A549 (cell line): ENCODE measurements at regions not wholly inside any gene's neighbourhood (a gene's known extent, or its start where the extent isn't known, plus 50 kb on each side); places are given as distances from the start of the nearest gene placed in this dataset.

Experiments
- ATAC-seq, 2 experiments: fragments of 200-7000 bp in 1 of 2; fragments of >200 bp in 1 of 2; cut with Nextera tagmentation in 1 of 2; cut with Tn5 transposase in 1 of 2; 3 replicates each; pipeline versions ENCODE4 v1.8.0 to v1.9.1; 2018 to 2020; ENCODE audit warnings: mild to moderate bottlenecking in 1 of 2, moderate library complexity in 1 of 2
- CTCF ChIA-PET: fragments of 300-600 bp; sonication (Branson Sonifier 250); formaldehyde crosslinking; extraction: SDS; loops from one replicate; lab custom pipeline; 2021; ENCODE audit warnings: antibody characterized with exemption, inconsistent platforms; lab: Yijun Ruan, JAX
- POLR2A ChIA-PET: fragments of 350-600 bp; formaldehyde crosslinking; extraction: SDS; loops from one replicate; lab custom pipeline; 2021; ENCODE audit warnings: antibody characterized with exemption, inconsistent platforms; lab: Yijun Ruan, JAX
- DNase-seq, 2 experiments: peaks; one replicate each; pipeline versions ENCODE4 v3.0.0 to v3.0.0-alpha.2; 2011 to 2016; ENCODE audit warnings: low read depth in 1 of 2, low spot score in 1 of 2
- FAIRE-seq: peaks from 2 replicates; lab custom pipeline; 2011; peaks lifted over from hg19 to GRCh38; lab: Jason Lieb, UNC
- H3K27ac ChIP-seq, 2 experiments: fragments of >200 bp; sonication (Bioruptor Twin); formaldehyde crosslinking; 3 replicates each; pipeline ENCODE4 v1.5.1; 2016 to 2017
- H3K4me1 ChIP-seq: fragments of >200 bp; sonication (Bioruptor Twin); formaldehyde crosslinking; 3 replicates; pipeline ENCODE4 v1.6.1; 2016
- H3K4me2 ChIP-seq: fragments of >200 bp; sonication (Bioruptor Twin); formaldehyde crosslinking; 3 replicates; pipeline ENCODE4 v1.6.1; 2016
- H3K4me3 ChIP-seq: fragments of >200 bp; sonication (Bioruptor Twin); formaldehyde crosslinking; 3 replicates; pipeline ENCODE4 v1.5.1; 2016
- H3K9me3 ChIP-seq: fragments of >200 bp; sonication (Bioruptor Twin); formaldehyde crosslinking; 3 replicates; pipeline ENCODE4 v1.6.1; 2016
- CHD2 ChIP-seq: fragments of 150-350 bp; IDR thresholded peaks from 2 replicates; pipeline ENCODE4 v1.6.1; 2014; ENCODE audit warnings: low read length; ENCODE audit not compliant: partially characterized antibody
- EHF ChIP-seq: fragments of 250-450 bp; sonication (Bioruptor Pico); IDR thresholded peaks from 2 replicates; pipeline ENCODE4 v1.5.0; 2020; ENCODE audit warnings: mild to moderate bottlenecking
- EHMT2 ChIP-seq: fragments of 200-600 bp; sonication (generic); IDR thresholded peaks from 2 replicates; pipeline ENCODE4 v1.6.1; 2016; ENCODE audit warnings: antibody characterized with exemption, low read depth, mild to moderate bottlenecking, moderate library complexity
- ESRRA ChIP-seq: fragments of 150-350 bp; IDR thresholded peaks from 2 replicates; pipeline ENCODE4 v1.6.1; 2014; ENCODE audit warnings: mild to moderate bottlenecking, low read length, borderline replicate concordance
- FOSB ChIP-seq: fragments of 250-450 bp; sonication (Bioruptor Pico); IDR thresholded peaks from 2 replicates; pipeline ENCODE4 v1.5.0; 2020; ENCODE audit warnings: mild to moderate bottlenecking, moderate library complexity
- FOSL2 ChIP-seq, 2 experiments: fragments of 450-650 bp in 1 of 2; fragments of >200 bp in 1 of 2; sonication (Bioruptor Twin) in 1 of 2; formaldehyde crosslinking; IDR thresholded peaks; 2 replicates each; pipeline versions ENCODE4 v1.5.0 to v1.6.1; 2016 to 2020; ENCODE audit warnings: mild to moderate bottlenecking in 1 of 2, moderate library complexity in 1 of 2
- FOXS1 ChIP-seq: fragments of 250-450 bp; sonication (Bioruptor Pico); IDR thresholded peaks from 2 replicates; pipeline ENCODE4 v1.5.0; 2020; ENCODE audit warnings: mild to moderate bottlenecking, moderate library complexity
- GATA3 ChIP-seq: IDR thresholded peaks from 2 replicates; pipeline ENCODE4 v1.6.1; 2012; ENCODE audit warnings: borderline replicate concordance
- HDAC2 ChIP-seq: fragments of 200-600 bp; sonication (generic); IDR thresholded peaks from 2 replicates; pipeline ENCODE4 v1.6.1; 2016
- HOXB13 ChIP-seq: fragments of 250-450 bp; sonication (Bioruptor Pico); IDR thresholded peaks from 2 replicates; pipeline ENCODE4 v1.5.0; 2020; ENCODE audit warnings: low read depth, mild to moderate bottlenecking, moderate library complexity
- HOXB5 ChIP-seq: fragments of 250-450 bp; sonication (Bioruptor Pico); IDR thresholded peaks from 2 replicates; pipeline ENCODE4 v1.5.0; 2020; ENCODE audit warnings: mild to moderate bottlenecking, moderate library complexity
- KDM1A ChIP-seq: fragments of 200-600 bp; sonication (generic); IDR thresholded peaks from 2 replicates; pipeline ENCODE4 v1.6.1; 2016; ENCODE audit warnings: low read depth, mild to moderate bottlenecking
- MYC ChIP-seq: IDR thresholded peaks from 2 replicates; pipeline ENCODE4 v1.6.1; 2012; ENCODE audit warnings: mild to moderate bottlenecking, inconsistent platforms, low read length, improper control_type of control experiment, borderline replicate concordance
- NFE2L2 ChIP-seq: fragments of 150-350 bp; conservative IDR thresholded peaks from 2 replicates; pipeline ENCODE4 v1.6.1; 2014; ENCODE audit warnings: low read length
- POLR2AphosphoS2 ChIP-seq: conservative IDR thresholded peaks from 2 replicates; pipeline ENCODE4 v1.6.1; 2012; ENCODE audit warnings: low read length, improper control_type of control experiment, inconsistent platforms
- RAD21 ChIP-seq, 2 experiments: fragments of >200 bp in 1 of 2; sonication (Bioruptor Twin) in 1 of 2; formaldehyde crosslinking in 1 of 2; IDR thresholded peaks in 1 of 2; conservative IDR thresholded peaks in 1 of 2; 2 replicates in 1 of 2; 3 replicates in 1 of 2; pipeline ENCODE4 v1.6.1; 2012 to 2018; ENCODE audit warnings: inconsistent platforms in 1 of 2
- RARB ChIP-seq: fragments of 250-450 bp; sonication (Bioruptor Pico); IDR thresholded peaks from 2 replicates; pipeline ENCODE4 v1.8.0; 2021; ENCODE audit warnings: mild to moderate bottlenecking, moderate library complexity
- RCOR1 ChIP-seq: fragments of 150-350 bp; IDR thresholded peaks from 2 replicates; pipeline ENCODE4 v1.6.1; 2014; ENCODE audit warnings: antibody characterized with exemption, low read length, low read depth
- RNF2 ChIP-seq: fragments of 200-600 bp; sonication (generic); IDR thresholded peaks from 2 replicates; pipeline ENCODE4 v1.6.1; 2016; ENCODE audit warnings: low read depth, mild to moderate bottlenecking, antibody characterized with exemption, moderate library complexity, borderline replicate concordance
- SREBF2 ChIP-seq: fragments of 450-650 bp; IDR thresholded peaks from 2 replicates; pipeline ENCODE4 v1.6.1; 2014; ENCODE audit warnings: mild to moderate bottlenecking, moderate library complexity
- TFCP2L1 ChIP-seq: fragments of 250-450 bp; sonication (Bioruptor Pico); IDR thresholded peaks from 2 replicates; pipeline ENCODE4 v1.5.0; 2021; ENCODE audit warnings: mild to moderate bottlenecking
- ZC3H11A ChIP-seq: fragments of 450-650 bp; IDR thresholded peaks from 2 replicates; pipeline ENCODE4 v1.6.1; 2014; ENCODE audit warnings: antibody characterized with exemption, mild to moderate bottlenecking
- ZFP36 ChIP-seq: fragments of 450-650 bp; IDR thresholded peaks from 2 replicates; pipeline ENCODE4 v1.6.1; 2014; ENCODE audit warnings: borderline replicate concordance; ENCODE audit not compliant: partially characterized antibody
- ZSCAN20 ChIP-seq: fragments of 250-450 bp; sonication (Bioruptor Pico); IDR thresholded peaks from 2 replicates; pipeline ENCODE4 v1.8.0; 2022; ENCODE audit warnings: mild to moderate bottlenecking, moderate library complexity
- WGBS: methylation state at CpG from one replicate; pipeline ENCODE4 v1.1.6; 2017; ENCODE audit errors: missing lambda C conversion rate; 5-methylcytosine and 5-hydroxymethylcytosine counted together
- TF ChIP-seq, protein P1 (sequence below): fragments of 250-450 bp; sonication (Bioruptor Pico); IDR thresholded peaks from 2 replicates; pipeline ENCODE4 v1.5.0; 2020; ENCODE audit warnings: low read depth, mild to moderate bottlenecking, moderate library complexity
- TF ChIP-seq, protein P2 (sequence below): fragments of 150-350 bp; IDR thresholded peaks from 2 replicates; pipeline ENCODE4 v1.6.1; 2014; ENCODE audit warnings: low read depth, mild to moderate bottlenecking, low read length
- TF ChIP-seq, protein P3 (sequence below): fragments of >200 bp; sonication (Bioruptor Twin); formaldehyde crosslinking; IDR thresholded peaks from 3 replicates; pipeline ENCODE4 v1.5.1; 2016
- TF ChIP-seq, protein P4 (sequence below): fragments of 450-650 bp; IDR thresholded peaks from 2 replicates; pipeline ENCODE4 v1.6.1; 2014; ENCODE audit warnings: antibody characterized with exemption
- TF ChIP-seq, protein P5 (sequence below): fragments of >200 bp; sonication (Bioruptor Twin); formaldehyde crosslinking; IDR thresholded peaks from 2 replicates; pipeline ENCODE4 v1.6.1; 2016

DNA sequence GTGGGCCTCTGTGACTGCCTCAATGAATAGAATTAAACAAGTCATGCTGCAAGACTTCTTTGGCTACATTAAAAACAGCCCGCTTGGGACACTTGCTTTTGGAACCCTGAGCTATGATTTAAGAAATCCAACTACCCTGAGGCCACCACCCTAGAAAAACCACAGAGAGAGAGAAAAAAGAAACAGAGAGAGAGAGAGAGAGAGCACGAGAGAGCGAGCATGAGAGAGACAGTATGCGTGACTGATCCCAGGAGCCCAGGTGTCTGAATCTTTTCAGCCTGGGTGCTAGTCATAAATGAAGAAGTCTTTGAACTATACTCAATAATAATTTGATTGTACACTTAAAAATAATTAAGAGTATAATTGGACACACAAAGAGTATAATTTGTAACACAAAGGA lies 123.1 kb upstream of the FREM1 start:
- Histone ChIP-seq H3K4me2 (no peak overlapping the region), H3K9me3 (no peaks in the 10 kb centered on the region), H3K4me3 (no peak overlapping the region), H3K27ac (no peak overlapping the region), H3K4me1 (no peaks in the 10 kb centered on the region)
- POLR2A ChIA-PET: no interaction called here
- DNase-seq (no peak), FAIRE-seq (no peak), ATAC-seq (no peak)
- WGBS: 36% methylated on average over 4 of the region's 4 CpGs
- CTCF ChIA-PET: no interaction called here
- TF ChIP-seq RAD21 (conservative IDR thresholded peaks at IDR 0.05 in 1 of 2, IDR thresholded peaks at IDR 0.05 in 1 of 2): no peak
- no peak for TF ChIP-seq ZFP36
- no peak for TF ChIP-seq FOSB (CRISPR knock-in tag)
- TF ChIP-seq, protein P1, sequence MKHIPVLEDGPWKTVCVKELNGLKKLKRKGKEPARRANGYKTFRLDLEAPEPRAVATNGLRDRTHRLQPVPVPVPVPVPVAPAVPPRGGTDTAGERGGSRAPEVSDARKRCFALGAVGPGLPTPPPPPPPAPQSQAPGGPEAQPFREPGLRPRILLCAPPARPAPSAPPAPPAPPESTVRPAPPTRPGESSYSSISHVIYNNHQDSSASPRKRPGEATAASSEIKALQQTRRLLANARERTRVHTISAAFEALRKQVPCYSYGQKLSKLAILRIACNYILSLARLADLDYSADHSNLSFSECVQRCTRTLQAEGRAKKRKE (CRISPR knock-in tag): no peak
- no peak for TF ChIP-seq KDM1A
- TF ChIP-seq, protein P2, sequence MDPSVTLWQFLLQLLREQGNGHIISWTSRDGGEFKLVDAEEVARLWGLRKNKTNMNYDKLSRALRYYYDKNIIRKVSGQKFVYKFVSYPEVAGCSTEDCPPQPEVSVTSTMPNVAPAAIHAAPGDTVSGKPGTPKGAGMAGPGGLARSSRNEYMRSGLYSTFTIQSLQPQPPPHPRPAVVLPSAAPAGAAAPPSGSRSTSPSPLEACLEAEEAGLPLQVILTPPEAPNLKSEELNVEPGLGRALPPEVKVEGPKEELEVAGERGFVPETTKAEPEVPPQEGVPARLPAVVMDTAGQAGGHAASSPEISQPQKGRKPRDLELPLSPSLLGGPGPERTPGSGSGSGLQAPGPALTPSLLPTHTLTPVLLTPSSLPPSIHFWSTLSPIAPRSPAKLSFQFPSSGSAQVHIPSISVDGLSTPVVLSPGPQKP: no peak
- no peak for TF ChIP-seq HOXB13 (CRISPR knock-in tag)
- no peak for TF ChIP-seq GATA3
- TF ChIP-seq, protein P3, sequence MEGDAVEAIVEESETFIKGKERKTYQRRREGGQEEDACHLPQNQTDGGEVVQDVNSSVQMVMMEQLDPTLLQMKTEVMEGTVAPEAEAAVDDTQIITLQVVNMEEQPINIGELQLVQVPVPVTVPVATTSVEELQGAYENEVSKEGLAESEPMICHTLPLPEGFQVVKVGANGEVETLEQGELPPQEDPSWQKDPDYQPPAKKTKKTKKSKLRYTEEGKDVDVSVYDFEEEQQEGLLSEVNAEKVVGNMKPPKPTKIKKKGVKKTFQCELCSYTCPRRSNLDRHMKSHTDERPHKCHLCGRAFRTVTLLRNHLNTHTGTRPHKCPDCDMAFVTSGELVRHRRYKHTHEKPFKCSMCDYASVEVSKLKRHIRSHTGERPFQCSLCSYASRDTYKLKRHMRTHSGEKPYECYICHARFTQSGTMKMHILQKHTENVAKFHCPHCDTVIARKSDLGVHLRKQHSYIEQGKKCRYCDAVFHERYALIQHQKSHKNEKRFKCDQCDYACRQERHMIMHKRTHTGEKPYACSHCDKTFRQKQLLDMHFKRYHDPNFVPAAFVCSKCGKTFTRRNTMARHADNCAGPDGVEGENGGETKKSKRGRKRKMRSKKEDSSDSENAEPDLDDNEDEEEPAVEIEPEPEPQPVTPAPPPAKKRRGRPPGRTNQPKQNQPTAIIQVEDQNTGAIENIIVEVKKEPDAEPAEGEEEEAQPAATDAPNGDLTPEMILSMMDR: no peak
- no peak for TF ChIP-seq HDAC2
- TF ChIP-seq, protein P4, sequence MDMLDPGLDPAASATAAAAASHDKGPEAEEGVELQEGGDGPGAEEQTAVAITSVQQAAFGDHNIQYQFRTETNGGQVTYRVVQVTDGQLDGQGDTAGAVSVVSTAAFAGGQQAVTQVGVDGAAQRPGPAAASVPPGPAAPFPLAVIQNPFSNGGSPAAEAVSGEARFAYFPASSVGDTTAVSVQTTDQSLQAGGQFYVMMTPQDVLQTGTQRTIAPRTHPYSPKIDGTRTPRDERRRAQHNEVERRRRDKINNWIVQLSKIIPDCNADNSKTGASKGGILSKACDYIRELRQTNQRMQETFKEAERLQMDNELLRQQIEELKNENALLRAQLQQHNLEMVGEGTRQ: no peak
- TF ChIP-seq ESRRA: no peak
- TF ChIP-seq, protein P5, sequence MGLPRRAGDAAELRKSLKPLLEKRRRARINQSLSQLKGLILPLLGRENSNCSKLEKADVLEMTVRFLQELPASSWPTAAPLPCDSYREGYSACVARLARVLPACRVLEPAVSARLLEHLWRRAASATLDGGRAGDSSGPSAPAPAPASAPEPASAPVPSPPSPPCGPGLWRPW: no peak
- TF ChIP-seq EHF: no peak
- TF ChIP-seq TFCP2L1 (CRISPR knock-in tag): no peak
- TF ChIP-seq FOSL2 (IDR thresholded peaks at IDR 0.05): no peak
- TF ChIP-seq FOSL2 (CRISPR knock-in tag; IDR thresholded peaks at IDR 0.05): no peak

DNA sequence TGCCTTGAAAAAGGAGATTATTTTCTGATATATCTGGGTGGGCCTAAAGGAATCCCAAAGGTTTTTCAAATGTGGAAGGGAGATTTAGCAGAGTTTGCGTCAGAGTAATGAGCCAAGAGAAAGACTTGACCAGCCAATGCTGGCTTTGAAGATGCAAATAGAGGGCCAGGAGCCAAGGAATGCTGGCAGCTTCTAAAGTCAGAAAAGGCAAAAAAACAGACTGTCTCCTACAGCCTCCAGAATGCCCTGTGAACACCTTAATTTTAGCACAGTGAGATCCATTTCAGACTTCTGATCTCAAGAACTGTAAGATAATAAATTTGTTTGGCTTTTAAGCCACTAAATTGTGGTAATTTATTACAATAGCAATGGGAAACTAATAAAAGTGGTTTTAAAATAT lies 122.6 kb upstream of the FREM1 start:
- no peak for DNase-seq
- POLR2A ChIA-PET: no interaction called here
- WGBS: 58% methylated on average over 1 of the region's 1 CpG
- Histone ChIP-seq H3K4me1 (no peaks in the 10 kb centered on the region), H3K9me3 (no peaks in the 10 kb centered on the region), H3K4me3 (no peak overlapping the region), H3K4me2 (no peak overlapping the region), H3K27ac (no peak overlapping the region)
- no peak for TF ChIP-seq NFE2L2
- TF ChIP-seq KDM1A: no peak
- CTCF ChIA-PET: interaction anchor here (1.2 kb wide), 1 partner anchor 212 kb away, joined by 3 read pairs; no protein-coding TSS in a partner anchor
- no peak for ATAC-seq
- no peak for FAIRE-seq

DNA sequence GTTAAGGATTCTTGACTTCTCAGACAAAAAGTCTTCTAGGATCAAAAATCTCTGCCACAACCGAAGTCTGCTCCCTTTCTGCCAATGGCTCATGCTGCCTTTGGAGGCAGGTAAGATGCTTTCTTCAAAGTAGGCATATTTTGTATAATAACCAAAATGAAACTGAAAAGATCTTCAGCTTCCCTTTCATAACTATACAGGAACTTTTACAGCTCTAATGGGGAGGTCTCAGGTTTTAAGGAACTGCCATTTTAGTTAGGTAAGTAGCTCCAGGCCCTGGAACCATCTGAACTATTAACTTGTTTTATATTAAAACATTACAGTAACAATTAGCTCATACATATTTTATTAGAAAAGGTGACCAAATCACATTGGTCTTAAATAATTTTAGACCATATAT lies 110.9 kb upstream of the FREM1 start:
- FAIRE-seq (no peak), DNase-seq (no peak)
- TF ChIP-seq POLR2AphosphoS2 (no peak), EHF (no peak), SREBF2 (no peak), HOXB5 (CRISPR knock-in tag) (no peak), CHD2 (no peak), MYC (no peak), TFCP2L1 (CRISPR knock-in tag) (no peak), EHMT2 (no peak), ZSCAN20 (no peak), RCOR1 (no peak), RNF2 (no peak), FOXS1 (CRISPR knock-in tag) (no peak), RARB (CRISPR knock-in tag) (no peak), ZC3H11A (no peak), ZFP36 (no peak)
- TF ChIP-seq, protein P2: no peak
- TF ChIP-seq, protein P5: no peak
- TF ChIP-seq, all 56 proteins: peak for 0
- 3% methylated on average over 1 of the region's 1 CpG for WGBS
- Histone ChIP-seq H3K9me3 (no peaks in the 10 kb centered on the region), H3K4me3 (no peak overlapping the region), H3K27ac (no peak overlapping the region), H3K4me1 (no peaks in the 10 kb centered on the region), H3K4me2 (no peak overlapping the region)
- ChIA-PET POLR2A (no interaction called here), CTCF (interaction anchor here (0.6 kb wide), 2 partner anchors 175 to 1789 kb away, joined by 3 to 5 read pairs; no protein-coding TSS in a partner anchor)
- no peak for ATAC-seq
